HG03060 (cell line): ENCODE measurements at regions not wholly inside any gene's neighbourhood (a gene's known extent, or its start where the extent isn't known, plus 50 kb on each side); places are given as distances from the start of the nearest gene placed in this dataset.

ENCODE experiments used
- ATAC-seq: cut with Tn5 transposase; IDR thresholded peaks from one replicate; pipeline ENCODE4 v1.9.1; 2021; ENCODE audit warnings: low read depth, moderate number of reproducible peaks; ENCODE audit not compliant: unreplicated experiment

DNA sequence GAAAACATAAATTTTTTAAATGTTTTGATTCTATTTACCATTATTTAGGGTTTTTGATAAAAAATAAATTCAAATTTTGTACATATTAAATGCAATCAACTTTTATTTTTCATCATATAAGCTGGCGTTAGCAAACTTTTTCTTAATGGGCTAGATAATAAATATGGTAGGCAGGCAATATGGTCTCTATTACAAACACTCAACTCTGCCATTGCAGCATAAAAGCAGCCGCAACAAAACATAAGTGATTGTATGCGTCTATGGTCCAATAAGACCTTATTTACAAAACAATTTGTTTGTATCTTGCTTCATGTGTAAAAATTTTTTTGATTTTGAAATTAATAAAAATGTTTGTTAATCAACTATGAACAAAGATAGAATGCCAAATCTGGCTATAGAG lies 116.8 kb upstream of the GLI2 start:
- ATAC-seq: no peak

DNA sequence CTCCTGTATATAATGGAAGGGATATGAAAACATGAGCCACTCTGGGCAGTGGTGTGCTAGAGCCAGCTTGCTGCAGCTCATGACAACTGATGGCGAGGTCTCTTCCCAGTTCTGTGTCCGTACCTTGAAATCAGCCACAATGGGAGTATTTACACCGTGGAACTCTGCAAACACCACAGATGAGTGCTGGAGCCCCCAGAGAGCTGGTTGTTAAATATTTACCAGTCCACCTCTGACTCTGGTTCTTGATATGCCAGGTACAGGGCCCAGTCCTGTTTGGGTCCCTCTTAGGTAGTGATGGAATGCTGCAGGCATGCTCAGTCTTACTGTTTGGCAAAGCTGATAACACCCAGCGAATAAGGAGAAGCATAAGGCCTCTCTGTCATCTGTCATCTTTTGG lies 116.1 kb upstream of the GLI2 start:
- no peak for ATAC-seq

DNA sequence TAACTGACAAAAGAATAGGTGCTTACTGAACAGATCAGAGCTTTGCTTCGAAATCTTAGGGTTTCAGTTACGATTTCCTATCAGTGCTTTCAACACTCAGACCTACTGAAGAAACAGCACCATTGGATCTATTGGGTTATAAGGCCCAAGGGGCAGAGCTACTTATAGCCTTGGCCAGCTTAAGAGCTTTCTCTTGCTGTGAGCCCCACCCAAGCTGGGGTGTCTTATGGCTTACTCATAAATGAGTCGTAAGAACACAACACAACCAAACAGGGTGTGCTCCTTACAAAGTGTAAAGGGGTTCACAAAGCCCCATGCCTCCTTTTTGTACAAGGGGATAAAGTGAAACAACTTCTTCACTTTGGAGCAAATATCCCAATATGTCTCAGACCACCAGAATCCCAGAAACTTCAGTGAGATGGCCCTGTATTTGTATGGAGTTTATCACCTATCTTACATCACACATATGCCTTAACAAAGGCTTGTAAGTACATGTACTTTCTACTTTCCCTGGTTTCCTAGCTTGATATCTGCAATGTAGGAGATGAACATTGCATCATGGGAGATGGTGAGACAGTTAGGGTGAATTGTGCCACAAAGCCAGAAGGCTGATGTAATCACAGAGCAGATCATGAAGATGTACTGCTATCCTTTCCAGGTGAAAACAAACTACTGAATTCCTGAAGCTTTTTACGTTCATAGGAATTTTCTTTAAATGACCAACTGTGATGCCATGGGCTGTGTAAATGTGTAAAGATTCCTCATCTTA lies 115.5 kb upstream of the GLI2 start:
- no peak for ATAC-seq

DNA sequence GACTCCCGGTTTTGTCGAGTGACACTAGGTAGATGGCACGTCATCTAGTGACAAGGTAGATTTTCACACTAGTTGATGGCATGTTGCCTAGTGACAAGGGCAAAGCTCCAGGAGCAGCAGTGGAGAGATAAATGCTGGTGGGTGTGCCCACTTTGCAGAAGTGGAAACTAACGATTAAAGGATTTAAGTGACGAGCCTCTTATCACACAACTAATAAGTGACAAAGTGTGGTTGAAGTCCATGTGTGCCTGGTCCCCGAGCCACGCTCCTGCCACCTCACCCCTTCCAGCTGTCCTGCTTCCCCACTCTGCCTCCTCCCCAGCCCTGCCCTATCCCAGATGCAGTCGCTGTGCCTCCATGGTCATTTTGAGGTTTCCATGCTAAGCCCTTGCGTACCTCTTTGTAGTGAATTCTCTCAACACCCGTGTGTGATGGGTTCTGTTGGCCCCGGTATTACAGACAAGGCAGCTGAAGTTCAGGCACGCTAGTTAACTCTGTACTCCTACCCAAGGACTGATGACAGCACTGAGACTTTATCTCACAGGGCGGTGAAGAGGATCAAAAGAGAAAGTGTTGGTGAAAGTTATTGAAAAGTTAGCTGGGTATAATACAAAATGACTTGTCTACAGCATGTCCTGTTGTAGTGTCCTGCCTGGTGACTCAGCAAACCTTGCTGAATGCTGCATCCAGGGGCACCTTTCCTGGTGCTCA lies 113.4 kb upstream of the GLI2 start:
- ATAC-seq: no peak

DNA sequence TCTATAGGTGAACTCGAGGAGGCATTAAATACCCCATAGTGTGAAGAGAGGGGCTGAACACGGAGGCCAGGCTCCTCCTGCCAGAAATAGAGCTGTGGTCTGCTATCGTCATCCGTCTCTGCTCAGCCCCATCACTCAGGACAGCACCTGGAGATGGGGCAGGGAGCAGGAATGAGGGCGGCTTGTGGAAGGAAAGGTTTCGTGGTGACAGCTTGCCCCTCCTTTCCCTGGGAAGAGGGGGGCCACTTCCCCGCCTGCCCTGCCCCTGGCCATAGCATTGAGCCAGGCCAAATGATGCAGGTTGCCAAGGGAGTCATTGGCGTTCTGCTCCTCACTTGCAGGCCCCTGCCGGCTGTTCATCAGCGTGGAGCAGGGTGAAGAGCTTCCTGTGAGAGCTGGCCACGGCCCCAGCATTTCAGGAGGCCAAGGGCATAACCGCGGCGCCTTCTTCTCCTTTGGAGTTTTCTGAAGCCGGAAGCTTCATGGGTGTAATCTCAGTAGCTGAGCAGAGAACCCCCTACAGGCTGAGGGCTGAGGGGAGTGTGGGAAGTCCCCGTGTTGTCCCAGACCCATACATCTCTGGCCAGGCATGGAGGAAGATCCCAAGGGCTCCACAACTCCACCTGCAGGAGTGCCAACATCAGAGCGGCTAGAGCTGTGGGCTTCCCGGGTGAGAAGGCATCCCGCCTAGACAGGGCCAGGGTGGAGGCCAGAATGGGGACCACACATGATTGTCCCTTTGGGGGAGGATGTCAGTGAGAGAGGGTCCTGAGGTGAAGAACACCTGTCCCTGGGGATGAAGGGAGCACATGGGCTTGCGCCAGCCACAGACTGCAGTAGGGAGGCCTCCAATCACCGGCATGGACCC lies 112.5 kb upstream of the GLI2 start:
- ATAC-seq: no peak

DNA sequence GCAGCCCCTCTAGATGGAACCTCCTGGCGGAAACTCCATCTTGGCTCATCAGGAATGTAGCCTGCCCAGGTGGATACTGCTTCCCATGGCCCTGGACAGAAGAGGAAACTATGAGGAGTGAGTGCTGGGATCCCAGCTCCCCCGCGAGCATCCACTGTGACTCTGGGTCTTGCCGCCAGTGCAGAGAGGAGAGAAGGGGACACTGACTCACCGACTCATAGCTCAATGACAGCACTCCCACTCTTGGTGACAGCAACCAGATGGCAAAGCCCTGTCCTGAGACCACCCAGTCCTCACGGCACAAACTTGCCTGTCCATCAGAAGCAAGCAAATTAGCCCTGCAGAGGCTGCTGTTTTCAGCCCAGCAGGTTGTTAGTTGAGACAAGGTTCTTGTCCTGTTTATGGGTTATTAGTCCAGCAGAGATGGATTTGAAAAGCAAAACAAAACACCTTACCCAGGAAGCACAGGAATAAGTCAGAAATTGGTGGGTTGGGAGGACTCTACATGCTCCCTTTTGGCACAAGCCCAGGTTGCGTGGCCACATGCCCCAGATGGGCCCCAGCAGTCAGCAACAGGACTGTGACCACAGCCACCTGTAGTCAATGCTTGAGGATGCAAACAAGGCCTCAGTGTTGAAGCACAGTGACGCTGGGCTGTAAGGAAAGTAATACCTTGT lies 111.5 kb upstream of the GLI2 start:
- ATAC-seq: no peak

DNA sequence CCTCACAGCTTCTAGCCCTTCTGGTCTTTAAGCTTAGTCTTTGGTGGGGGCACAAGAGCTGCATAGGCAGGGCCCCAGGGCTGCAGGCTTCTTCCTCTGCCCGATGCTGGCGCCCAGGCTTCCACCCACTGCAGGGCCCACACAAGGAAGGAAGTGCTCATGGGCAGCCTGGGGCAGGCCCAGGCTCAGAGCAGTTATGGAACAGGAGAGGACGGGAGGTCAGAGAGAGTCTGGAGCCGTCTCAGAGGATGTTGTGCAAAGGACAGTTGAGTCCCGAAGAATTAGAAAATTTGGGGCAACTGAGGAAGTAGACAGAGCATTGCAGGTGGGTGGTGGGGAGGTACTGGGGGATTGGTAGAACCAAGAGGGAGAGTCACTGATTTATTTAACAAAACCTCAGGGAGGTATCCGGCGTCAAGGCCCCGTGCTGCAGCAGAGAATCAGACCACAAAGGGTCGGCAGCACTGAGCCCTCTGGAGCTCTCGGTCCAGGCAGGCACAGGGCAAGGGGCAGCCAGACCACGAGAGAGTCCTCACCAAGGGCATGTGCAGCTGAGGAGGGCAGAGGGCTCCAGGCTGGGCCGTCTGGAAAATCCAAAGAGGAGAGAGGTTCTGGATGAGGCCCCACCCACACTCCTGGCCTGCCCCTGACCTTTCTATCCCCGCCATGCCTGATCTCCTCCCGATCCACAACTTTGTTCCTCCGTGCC lies 110.8 kb upstream of the GLI2 start:
- ATAC-seq: no peak

DNA sequence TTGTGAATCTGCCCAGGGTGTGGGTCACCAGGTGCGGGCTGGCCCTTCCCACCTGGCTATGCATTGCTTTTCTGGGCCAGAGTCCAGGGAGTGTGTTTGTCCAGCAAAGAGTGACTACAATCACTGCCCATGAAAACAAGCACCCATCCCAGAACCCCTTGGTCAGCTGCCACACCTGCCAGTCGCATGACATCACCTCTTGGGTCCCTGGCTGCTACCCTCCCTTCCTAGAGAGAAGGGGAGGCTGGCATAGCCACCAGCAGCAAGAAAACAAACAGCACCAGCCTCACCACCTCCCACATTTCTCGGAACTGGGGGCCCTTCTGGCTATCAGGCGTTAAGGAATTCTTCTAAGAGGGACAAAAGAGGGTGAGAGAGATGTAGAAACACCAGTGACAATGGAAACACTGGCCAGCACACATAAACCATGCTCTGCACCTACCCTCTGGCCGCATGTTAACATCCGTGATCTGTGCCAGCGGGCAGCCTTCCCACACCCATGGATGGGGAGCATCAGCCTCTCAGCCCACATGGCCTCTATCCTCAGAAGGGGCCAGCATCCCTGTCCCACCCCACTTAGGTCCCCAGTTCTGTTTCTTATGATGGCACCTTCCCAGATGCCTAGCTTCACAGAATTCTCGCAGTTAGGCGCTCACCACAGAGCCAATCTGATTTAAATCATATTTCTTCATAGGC lies 109.7 kb upstream of the GLI2 start:
- no peak for ATAC-seq

DNA sequence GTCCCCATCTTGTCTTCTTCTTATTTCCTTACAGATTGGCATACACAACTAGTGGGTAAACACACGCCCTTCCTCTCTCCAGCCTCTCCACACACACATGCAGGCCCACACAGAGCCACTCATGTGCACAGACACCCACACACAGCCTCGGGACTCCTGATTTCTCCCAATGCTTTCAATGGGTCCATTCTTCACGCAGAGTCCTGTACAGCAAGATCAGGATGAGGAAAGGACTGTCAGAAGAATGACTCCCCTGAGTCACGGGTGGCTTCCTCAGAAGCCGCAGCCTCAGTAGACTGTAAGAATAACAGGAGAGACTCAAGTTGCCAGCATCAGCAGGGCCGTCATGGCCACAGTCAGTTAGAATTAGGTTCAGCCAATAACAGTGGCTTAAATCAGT lies 109.1 kb upstream of the GLI2 start:
- no peak for ATAC-seq

DNA sequence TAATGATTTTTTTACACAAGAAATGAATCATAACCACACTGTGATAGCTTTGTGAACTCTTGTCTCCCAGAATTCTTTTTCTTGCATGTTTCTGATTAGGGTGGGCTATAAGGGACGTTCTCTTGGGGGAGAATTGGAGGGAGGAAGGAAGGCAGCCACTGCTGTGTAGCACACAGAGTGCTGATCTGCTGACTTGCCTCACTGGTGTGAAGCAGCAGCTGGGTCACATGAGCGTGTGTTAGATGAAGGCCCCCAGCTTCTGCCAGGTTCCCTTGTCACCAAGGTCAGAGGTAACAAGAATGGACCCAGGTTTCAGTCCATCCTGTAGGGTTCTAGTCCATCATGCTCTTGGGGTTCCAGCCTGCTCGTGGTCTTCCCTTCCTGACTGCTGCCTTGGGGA lies 107.4 kb upstream of the GLI2 start:
- no peak for ATAC-seq

DNA sequence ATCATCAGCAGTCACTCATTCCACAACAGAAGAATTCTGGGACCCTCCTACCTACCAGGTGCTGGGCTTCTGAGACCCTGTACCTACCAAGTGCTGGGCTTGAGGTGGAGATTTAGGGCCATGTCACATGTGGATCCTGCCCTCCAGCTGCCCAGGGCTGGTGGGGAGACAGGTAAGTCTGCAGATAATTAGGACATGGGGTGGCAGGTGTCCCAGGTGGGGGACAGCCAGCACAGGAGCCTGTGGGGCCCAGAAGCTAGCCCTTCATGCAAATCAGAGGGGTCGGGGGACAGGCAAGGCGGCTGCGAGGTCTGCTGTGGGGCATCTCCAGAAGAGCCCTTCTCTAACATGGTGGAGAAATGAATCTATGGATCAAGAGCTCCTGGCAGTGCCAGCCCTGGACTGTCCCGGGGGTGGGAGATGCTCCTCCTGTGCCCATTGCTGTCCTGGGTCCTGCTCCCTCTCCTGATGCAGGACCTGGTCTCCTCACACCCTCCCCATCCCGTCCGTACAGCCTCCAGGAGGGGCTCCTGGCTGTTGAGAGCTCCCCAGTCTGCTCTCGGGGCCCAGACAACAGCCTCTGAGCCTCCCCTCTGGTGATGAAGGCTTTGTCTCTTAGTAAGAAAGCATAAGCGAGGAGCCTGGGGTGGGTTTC lies 106.3 kb upstream of the GLI2 start:
- ATAC-seq: no peak

DNA sequence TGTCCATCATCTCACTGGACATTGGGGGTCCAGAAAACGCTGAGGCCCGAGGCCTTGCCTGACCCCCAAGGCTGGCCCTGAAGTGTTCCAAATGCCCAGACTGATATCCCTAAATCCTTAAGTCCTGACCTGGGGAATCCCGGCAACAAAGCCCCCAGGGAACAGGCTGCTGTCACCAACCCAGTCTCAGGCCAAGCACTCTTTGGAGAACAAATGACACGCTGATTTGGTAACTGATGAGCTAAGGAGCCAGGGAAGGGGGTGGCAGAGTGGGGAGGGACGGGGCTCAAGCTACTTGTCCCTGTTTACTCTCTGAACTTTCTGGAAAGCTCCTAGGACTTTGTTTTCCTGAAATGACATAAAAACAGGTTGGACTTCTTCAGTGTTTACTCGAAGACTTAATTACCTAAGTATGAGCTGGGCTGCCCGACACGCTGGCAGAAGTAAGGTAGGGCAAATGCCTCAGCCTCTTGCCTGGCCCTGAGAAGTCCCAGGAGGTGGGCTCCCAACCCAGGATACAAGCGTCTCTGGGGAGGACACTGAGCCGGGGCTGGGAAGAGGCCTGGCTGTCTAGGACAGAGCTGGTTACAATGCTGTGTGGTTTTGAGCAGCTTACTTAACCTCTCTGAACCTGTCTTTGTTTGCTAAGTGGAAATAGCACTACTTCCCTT lies 105.5 kb upstream of the GLI2 start:
- ATAC-seq: no peak

DNA sequence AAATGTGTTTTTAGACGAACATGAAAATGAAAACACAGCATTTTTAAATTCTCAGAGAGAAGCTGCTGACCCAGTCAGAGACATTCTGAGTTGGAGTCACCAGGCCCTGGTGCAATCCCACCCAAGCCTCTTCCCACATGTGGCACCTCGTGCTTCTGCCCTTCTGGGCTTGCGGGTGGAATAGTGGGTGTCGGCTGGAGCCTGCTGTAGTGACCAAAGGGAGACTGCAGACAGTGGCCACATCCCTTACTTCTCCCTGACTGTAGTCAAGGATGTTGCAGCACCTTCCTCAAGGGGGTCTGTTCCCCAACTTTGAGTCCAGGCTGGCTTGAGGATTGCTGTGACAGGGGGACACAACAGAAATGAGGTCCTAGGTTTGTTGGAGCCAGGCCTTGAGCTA lies 104.4 kb upstream of the GLI2 start:
- ATAC-seq: no peak

DNA sequence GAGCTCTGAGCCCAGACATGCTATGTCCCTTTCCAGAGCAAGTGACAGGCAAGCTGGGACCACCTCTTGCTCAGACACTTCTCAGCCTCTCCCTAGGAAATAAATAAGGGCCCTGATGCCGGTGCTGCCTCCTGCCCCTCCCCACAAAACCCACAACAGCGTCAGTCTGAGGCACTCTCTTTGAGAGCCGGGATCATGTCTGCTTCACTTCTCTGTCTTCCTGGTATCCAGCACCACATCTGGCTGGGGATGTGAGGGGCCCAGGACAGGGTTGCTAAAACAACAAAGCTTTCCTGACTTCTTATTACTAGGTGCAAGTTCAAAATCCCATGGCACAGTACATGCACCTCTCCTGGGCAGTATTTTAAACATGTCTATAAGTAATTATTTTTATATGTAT lies 103.9 kb upstream of the GLI2 start:
- ATAC-seq: no peak

DNA sequence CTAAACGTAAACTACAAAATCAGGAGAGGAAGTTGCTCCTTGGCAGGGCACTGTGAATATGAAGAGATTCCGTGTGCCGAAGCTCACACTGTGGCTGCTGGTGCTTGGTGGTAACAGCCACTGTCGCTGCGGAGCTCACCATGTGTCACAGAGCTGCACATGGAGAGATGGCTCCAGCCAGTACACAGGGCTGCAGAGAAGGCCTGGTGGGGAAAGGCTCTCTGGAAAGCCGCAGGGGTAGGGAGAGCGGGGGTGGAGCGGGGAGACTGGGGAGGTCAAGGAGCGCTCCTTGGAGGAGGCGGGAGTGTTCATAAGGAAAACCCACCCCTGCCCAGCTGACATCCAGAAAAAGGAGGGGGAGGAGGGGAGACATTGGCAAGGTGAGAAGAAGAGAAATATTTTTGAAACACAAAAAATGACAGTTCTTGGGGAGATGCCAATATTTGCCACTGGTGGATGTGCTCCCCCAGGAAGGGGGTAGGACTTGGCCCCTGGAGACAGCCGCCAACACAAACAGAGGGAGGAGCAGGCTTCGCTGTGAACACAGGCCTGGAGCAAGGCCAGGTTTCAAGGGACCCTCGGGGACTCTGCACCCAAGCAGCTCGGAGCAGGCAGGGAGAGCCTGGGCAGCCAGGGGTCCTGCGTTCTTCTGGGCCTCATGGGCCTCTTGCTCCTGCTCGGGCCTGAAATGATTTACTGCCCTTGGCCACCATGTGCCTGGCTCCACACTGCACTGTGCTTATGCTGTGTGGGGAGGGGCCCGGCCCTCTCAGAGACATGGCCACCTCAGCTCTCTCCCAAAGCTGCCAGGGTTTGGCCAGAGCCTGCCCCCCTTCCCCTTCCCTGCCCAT lies 102.6 kb upstream of the GLI2 start:
- no peak for ATAC-seq

DNA sequence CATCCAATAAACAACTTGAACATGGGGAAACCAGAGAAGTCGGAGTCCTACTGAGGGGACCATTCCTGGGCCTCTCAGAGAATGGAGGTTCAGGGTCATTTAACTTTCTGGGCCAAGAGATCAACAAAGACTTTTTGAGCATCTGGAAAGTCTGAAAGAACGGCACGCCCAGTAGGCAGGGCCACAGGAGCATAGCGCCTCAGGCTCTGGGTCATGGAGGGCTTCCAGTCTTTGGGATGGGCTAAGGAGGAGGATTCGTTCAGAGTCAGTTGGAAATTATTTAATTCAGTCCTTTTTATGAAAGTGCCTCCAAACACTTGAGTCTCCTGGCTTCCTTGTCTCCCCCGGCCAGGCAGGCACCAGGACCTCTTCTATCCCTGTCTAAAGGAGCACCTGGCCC lies 101.1 kb upstream of the GLI2 start:
- ATAC-seq: no peak

DNA sequence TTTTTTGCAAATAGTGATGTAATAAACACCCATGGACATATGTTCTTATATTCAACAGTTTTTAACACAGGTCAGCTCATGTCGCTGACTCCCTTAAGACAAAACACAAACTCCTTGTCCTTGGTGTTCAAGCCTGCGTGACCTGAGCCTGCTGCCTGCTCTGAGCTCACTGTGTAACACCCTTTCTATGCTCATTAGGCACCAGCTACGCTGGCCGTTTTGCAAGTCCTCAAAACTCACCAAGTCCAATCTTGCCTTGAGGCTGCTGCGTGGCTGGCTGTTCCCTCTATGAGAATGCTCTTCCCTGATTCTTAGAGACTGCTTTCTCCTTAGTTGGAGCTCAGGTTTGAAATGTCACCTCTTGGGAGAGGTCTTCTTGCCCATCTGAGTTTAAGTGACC lies 100.5 kb upstream of the GLI2 start:
- no peak for ATAC-seq

DNA sequence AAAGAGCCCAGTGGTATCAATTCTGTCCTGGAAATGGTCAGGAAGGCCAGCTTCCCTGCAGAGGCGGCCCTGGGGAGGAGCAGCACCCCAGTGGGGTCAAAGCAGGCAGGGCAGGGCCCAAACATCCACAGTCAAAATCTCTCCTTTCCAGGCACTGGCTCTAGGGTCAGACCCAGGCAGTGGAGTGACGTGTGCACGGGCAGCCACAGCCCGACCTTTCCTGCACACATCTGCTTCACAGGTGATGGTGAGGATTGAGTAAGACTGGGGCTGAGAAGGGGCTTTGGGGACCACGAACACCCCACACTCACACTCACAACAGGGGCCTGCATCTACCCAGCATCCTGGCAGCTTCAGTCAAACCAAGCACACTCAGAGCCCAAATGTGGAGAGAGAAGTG lies 97.8 kb upstream of the GLI2 start:
- no peak for ATAC-seq
